Stimulated activated CD8-positive, alpha-beta memory T cell treated with anti-CD3 and anti-CD28 coated beads, Interleukin-15, amount 100 ng/mL, for 24 hours (primary cell): ENCODE measurements at regions not wholly inside any gene's neighbourhood (a gene's known extent, or its start where the extent isn't known, plus 50 kb on each side); places are given as distances from the start of the nearest gene placed in this dataset.

ENCODE experiments used
- DNase-seq: peaks from one replicate; pipeline ENCODE4 v3.0.0-alpha.2; 2020; ENCODE audit warnings: low read depth

- no peak for DNase-seq
These were observed 260.5 kb downstream of the CCDC85A start for GRCh38 chr2:56444339-56444738.

DNA sequence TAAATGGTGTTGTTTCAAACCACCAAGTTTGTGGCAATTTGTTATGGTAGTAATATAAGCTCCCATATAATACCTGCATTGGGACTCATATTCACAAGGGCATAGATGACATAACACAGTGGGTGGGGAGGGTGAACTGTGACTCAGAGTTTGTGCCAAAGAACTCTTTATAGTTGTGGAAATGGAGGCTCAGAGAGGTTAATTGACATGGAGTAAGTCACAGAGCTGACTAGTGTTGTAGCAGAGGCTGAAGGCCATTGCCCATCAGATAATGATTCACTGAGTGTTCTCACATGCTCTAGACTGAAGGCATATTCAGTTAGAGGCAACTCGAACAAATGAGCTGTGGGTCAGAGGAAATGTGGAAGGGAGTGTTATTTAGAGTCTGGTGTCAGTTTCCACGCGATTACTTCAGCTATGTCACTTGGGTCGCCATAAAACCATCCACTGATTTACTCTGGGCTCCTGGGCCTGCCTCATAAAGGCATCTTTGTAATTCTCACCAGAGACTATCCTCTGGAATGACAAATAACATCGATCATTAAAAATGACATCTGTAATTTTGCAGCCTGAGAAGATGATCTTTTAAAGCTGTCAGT lies 264.7 kb downstream of the CCDC85A start:
- no peak for DNase-seq

GRCh38 chr2:56449002-56449431 lies 265.2 kb downstream of the CCDC85A start:
- no peak for DNase-seq

- no peak for DNase-seq
These were observed 265.7 kb downstream of the CCDC85A start for GRCh38 chr2:56449449-56449860.

DNA sequence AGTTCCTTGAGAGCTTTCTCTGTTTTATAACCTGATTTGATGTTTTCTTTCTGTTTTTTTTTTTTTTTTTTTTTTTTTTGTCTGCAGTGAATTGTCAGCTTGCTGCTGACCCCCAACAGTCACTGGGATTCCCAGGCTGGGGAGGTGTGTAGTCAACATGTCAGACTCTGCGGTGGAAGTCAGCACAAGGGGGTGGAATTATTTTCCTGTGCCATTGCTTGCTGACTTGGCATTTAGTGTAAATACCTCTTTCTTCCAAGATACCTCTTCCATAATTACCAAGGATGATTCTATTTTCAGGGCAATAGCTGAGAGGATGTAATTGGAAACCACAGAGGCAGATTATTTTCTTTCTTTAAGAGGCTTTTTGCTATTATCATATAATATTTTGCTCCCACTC lies 266.3 kb downstream of the CCDC85A start:
- no peak for DNase-seq

DNA sequence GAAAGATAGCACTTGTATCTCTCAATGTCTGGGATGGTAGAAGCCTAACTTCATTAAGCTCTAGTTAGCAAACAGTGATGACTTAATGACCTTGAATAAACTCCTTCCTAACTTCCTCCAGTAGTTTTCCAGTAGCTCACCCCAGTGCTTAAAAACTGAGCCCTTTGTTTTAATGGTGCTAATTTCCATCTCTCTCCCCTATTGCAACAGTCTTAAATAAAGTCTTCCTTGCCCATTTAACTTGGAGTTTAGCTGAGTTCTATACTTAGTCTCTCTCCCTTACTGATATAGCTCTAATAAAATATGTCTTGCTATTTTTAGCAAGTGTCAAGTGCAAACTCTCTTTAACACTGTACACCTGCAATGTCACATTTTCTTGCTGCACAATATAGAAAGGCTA lies 267.0 kb downstream of the CCDC85A start:
- no peak for DNase-seq

DNA sequence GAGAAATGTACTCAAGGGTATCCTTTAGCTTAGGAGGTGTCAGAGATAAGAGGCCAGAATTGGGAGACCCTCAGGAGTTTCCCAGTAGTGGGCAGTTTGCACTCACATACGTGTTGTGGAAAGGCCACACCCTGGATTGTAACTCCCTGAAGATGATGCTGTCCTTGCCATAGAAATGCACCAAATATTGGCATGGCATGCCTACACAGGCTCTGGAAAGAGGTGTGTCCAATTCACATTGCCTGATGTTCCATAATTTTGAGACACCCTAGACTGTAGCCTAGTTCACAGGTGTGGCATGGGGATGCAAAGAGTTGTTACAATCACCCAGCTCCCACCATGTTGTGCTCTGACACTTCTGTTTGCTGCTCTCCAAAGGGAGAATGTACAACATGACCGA lies 271.9 kb downstream of the CCDC85A start:
- DNase-seq = no peak

DNA sequence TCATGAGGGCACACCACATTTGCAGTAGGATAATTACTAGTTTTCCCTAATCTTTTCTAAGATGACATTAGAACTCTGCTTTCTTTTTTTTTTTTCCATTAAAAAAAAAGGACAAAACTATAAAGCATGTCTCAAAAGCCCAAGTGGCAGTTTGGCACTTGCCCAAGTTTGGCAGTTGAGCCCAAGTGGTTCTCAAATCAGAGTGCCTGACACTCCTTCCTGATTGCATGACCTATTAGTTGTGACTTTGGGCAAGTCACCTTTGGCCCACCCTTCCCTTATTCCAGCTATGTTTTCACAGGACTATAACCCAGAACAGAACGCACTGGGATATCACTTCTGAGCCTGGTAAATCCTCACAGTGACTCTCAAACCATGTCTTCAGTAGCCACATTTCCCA lies 273.0 kb downstream of the CCDC85A start:
- DNase-seq = no peak

DNA sequence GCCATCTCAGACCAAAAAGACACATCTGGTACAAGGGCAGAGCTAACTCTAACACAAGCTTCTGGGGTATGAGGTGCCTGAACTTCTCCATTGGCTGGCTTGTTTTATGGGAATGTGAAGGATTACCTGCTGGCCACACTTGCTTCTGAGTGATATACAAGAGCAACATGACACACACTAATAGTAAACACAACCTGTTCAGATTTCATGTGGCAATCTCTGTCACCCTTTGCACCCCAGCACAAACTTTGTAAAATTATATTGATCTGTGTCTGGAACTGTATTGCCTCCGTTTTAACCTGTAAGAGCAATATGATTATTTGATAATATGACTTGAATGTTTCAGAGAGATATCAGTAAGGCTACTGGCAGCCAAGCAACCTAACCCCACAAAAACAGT lies 276.7 kb downstream of the CCDC85A start:
- DNase-seq = no peak

DNA sequence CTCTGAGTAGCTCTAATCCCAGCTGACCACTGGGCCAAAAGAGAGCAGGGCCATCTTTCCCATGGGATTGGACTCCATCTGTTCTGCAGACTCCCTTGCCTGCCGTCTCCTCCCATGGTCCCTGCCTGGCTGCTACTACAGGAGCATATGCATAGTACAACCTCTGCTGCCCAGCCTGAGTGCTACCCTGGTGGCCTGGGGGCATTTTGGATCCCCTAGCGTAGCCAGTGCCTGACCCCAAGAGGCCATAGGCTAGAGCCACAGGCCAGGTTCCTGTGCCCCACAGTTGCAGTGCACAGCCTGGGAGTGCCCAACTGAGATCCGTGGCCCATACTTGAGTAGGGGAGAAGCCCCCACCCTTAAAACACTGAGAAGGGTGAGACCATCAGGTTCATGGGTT lies 280.3 kb downstream of the CCDC85A start:
- no peak for DNase-seq

DNA sequence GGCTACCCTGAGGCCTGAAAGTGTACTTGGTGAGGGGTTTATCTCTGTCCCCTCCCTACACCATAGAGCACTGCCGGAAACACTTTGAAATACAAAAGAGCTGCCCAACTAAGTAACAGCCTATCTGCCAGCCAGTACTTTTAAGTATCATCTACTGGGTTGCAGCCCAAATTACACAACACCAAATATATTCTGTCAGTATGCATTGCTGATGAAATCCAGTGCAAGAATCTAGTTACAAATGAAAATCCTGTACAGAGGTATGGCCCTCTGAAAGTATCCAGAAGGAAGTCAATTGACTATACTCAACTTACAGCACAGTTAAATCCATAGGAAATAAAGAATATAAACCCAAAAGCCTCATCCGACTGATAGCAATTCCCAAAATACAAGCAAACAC lies 280.8 kb downstream of the CCDC85A start:
- DNase-seq = no peak

DNA sequence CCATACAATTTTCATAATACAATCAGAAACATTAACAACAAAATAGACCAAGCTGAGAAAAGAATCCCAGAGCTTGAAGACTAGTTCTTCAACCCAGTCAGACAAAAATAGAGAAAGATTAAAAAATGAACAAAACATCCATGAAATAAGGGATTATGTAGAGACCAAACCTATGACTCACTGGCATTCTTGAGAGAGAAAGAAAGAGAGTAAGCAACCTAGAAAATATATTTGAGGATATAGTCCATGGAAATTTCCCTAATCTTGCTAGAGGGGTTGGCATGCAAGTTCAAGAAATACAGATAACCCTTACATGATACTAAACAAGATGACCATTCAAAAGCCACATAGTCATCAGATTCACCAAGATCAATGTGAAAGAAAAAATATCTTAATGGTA lies 281.7 kb downstream of the CCDC85A start:
- no peak for DNase-seq

DNA sequence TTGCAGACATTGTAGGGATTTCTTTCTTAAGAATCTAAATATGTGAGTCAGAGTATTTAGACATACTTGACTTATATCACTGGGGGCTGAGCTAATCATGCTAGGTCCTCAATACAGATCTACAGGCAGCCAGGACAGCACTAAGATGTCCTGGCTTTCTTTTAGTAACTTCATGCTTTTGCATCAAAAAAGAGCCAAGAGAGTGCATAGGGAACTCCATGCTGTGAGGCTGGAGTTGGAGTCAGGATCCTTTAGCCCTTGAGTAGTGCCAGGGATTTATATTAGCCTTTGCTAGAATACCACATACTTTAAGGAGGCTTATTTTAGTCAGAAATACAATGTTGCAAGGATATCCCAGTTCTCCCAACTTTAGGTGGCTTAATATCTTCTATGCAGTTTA lies 289.7 kb downstream of the CCDC85A start:
- DNase-seq = no peak

DNA sequence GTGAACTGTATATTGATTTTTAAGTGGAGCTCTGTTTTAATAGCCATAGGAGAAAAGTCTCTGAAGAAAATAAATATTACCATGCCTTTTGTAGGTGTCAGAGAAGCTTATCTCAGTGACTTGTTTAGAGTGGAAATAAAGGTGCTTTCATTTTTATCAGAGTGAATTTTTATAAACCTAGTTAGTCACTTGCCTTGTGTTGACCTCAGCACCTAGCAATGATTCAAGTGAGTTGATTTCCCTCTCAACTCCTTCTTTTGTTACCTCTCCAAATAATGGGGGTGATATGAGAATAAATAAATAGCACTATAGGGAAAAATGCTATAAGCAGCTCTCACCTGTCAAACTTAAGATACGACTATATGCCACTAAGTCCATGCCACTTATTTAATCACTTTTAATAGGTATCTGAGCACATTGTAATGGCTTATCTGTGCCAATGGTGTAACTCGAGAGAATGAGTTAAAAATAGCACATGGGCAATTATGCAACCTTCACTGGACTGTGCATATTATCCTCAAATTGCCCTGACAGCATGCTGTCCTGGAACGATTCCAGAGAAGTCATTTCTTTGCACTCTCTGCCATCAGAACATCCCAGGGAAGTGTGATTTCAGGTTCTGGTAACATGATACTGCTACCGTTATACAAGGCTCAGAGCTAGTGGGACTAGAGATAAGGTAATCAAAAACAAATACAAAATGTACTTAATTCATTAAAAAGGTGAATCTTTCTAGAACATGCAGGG lies 290.8 kb downstream of the CCDC85A start:
- DNase-seq = no peak

- DNase-seq = no peak
These were observed 291.4 kb downstream of the CCDC85A start for GRCh38 chr2:56475191-56475590.

- no peak for DNase-seq
These were observed 292.8 kb downstream of the CCDC85A start for GRCh38 chr2:56476509-56477071.

DNA sequence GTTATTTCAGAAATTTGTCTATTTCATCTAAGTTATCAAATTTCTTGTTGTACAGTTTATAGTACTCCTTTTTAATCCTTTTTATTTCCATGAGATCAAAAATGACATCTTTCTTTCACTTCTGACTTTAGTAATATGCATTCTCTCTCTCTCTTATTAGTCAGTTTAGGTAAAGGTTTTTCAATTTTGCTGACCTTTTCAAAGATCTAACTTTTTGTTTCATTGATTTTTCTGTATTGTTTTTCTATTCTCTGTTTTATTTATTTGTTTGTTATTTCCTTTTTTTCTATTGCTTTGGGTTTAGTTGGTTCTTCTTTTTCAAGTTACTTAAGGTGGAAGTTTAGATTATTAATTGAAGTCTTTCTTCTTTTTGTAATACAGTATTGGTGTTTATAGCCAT lies 294.2 kb downstream of the CCDC85A start:
- no peak for DNase-seq

- no peak for DNase-seq
These were observed 299.3 kb downstream of the CCDC85A start for GRCh38 chr2:56483081-56483480.

GRCh38 chr2:56484906-56485305 lies 301.1 kb downstream of the CCDC85A start:
- DNase-seq = no peak

GRCh38 chr2:56500317-56500716 lies 316.5 kb downstream of the CCDC85A start:
- DNase-seq = no peak

DNA sequence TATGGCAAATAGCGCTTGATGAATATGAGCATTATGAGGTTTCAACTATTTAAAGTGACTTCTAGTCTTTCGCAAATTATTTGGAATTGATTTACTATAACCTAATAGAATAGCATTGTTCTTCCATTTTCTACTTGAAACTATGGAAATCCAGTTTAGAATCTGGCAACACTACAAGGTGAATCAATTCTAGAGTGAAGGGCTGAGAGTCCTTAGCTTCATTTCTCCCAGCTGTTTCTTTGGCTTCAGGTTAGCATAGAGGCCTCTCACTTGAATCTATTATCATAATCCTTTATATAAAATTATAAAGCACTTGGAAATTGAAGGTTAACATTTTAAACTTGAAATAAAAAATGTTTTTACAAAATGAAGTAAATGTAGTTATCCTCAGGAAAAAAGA lies 318.8 kb downstream of the CCDC85A start:
- DNase-seq = no peak

DNA sequence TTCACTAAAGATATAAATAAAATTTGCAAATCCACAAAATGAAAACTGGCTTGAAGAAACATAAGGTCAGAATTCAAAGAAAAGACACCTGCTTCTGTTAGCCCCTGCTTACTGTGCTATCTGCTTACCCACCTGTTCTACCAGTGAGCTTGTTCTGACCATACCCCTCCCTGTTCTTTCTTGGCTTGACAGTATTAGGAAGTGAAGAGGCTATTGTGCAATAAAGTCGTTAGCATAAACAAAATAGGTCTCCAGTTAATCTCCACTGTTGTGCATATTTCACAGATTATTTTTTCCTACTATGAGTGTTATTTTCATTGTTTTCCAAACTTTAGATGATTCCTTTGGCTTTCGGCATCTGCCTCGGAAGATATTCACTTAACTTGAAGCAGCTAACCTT lies 322.1 kb downstream of the CCDC85A start:
- DNase-seq = no peak

- no peak for DNase-seq
These were observed 324.9 kb downstream of the CCDC85A start for GRCh38 chr2:56508662-56509061.

DNA sequence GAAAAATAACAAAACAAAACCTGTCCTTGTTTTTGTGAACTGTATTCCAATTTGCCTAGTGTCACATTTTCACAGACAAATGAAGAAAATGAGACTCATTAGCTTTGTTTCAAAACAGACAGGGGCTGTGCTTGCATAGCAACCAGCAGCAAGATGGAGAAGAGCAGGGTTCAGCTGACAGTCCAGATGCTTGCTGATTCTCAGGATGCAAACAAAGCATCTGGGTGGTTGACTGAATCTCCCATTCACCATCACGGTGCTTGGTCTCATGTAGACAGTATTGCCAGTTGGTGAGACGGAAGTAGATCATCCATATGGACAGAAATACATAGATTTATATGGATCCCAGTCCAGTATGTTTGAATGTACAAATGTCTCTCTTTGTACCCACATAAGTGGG lies 326.8 kb downstream of the CCDC85A start:
- no peak for DNase-seq
